ENCODE measurements at regions not wholly inside any gene's neighbourhood (a gene's known extent, or its start where the extent isn't known, plus 50 kb on each side); places are given as distances from the start of the nearest gene placed in this dataset.
"Not testable (repeated sequence)": the region's sequence is repeated elsewhere in the genome, so short reads cannot be mapped to it uniquely, and the experiment has no call there.

DNA sequence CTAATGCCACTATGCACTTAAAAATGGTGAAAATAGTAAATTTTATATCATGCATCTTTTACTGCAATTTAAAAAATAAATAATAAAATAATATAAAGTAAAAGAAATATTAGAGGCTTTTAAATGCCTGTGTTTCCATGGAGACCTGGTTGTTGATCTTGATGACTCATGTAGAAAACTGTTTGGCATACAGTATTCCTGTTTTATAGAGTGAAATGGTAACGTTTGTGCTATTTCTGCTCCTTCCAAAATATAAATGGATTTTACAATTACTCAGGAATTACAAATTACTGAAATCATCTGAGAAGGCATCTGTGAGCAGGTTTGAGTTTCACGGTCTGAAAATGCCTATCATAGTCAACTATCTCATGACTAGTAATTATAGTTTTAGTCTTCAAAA, 98.4 kb upstream of the USP25 start:
- no peak for ATAC-seq

DNA sequence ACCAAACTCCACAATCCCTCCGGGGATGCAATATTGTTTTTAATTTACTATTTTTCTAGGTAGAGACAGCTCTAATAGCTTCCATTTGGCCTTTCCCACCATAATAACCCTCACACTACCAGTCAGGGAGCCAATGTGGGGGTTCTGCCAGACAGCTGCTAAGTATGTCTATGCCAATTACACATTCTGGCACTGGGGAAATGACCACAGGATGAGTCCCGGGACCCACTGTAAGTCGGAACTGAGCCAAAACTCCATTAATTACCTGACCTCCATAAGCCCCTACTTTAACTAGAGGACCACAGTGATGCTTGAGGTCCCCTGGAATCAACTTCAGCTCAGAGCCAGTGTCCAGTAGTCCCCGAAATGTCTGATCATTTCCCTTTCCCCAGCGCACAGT, 95.2 kb upstream of the USP25 start:
- ATAC-seq = not testable (repeated sequence)

- no peak for ATAC-seq
These were observed 90.8 kb upstream of the USP25 start for GRCh38 chr21:15638856-15639549.

GRCh38 chr21:15640113-15640512, 89.7 kb upstream of the USP25 start:
- not testable (repeated sequence) for ATAC-seq

- ATAC-seq = no peak
These were observed 85.3 kb upstream of the USP25 start for GRCh38 chr21:15644489-15644888.

- ATAC-seq = no peak
These were observed 84.0 kb upstream of the USP25 start for GRCh38 chr21:15645830-15646229.

- ATAC-seq = no peak
These were observed 79.0 kb upstream of the USP25 start for GRCh38 chr21:15650735-15651134.

DNA sequence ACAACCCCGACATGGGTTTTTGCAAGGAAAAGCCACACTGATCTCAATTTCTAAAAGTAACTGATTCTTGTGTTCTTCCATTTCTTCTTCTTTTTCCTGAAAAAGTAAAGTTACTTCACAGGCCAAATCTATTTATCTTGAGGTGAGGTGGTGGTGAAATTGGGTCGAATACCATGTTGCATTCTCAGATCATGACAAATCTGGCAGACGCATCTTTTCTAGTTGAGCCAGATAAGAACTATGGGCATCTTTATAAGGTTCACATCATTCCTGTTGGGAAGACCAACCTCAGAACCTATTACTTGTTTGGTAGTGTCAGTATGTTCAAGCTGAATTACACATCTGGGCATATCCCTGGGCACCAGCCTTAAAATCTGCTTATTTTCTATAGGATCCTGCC, 78.6 kb upstream of the USP25 start:
- no peak for ATAC-seq

- ATAC-seq = no peak
These were observed 76.1 kb upstream of the USP25 start for GRCh38 chr21:15653710-15654109.

DNA sequence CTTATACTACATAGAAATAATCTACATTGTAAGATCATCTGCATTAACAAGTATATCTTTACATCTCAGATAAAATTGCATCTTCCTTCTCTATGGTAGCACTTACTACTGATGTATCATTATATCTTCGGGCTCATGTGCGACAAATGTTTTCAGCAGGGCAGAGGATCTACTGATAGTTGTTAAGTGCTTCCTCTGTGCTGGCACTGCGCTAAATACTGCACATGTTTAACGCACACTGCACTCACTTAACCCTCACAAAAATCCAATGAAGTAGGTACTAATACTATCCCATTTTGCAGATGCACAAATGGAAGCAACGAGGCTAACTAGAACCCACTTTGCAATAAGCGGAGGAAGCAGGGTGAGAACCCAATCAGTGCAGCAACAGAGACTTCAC, 75.6 kb upstream of the USP25 start:
- ATAC-seq = no peak

- no peak for ATAC-seq
These were observed 69.9 kb upstream of the USP25 start for GRCh38 chr21:15659753-15660422.

GRCh38 chr21:15660423-15660804, 69.4 kb upstream of the USP25 start:
- ATAC-seq = no peak

GRCh38 chr21:15667010-15667409, 62.8 kb upstream of the USP25 start:
- ATAC-seq = no peak

DNA sequence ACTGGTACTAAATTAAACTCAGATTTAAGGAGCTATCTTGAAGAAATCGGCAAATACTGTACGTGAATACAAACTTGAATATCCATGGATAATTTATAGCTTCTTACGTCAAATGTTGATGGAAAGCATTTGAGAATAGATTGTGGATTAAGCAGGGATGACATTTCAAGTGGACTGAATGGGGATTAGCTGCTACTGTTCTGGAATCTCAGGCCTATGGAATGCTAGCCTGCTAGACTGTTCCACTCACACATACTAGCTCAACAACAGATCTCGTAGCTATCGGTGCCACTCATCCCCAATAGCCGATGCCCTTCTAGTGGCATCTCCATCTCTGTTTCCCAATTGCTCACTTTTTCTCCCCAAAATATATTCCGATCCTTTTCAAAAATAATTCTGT, 62.0 kb upstream of the USP25 start:
- no peak for ATAC-seq

GRCh38 chr21:15669247-15669646, 60.5 kb upstream of the USP25 start:
- ATAC-seq = no peak

GRCh38 chr21:15671188-15671587, 58.6 kb upstream of the USP25 start:
- ATAC-seq = no peak

DNA sequence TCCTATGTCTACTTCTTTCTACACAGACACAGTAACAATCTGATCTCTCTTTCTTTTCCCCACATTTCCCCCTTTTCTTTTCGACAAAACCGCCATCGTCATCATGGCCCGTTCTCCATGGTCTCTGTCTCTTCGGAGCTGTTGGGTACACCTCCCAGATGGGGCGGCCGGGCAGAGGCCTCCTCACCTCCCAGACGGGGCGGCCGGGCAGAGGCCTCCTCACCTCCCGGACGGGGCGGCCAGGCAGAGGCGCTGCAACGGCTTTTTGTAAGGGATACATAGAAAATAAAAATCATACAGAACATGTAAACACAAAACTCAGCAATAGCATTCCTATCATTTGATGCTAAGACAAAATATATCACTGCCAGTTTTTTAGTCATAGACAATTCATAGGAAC, 57.2 kb upstream of the USP25 start:
- ATAC-seq = not testable (repeated sequence)

DNA sequence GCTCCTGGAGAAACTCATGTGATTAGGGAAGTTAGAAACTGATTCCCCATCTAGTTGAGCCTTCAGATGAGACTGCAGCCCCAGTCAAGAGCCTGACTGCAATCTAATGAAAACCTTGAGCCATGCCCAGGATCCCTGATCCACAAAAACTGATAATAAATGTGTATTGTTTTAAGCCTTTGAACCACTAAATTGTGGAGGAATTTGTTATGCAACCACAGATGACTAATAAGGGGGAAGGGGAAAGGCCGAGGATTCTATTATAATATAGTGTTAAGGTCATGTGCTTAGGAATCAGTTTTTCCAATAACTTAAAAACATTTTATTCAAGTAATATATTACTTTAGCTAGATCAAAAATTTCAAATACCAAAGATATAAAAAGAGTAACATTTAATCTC, 52.8 kb upstream of the USP25 start:
- no peak for ATAC-seq

DNA sequence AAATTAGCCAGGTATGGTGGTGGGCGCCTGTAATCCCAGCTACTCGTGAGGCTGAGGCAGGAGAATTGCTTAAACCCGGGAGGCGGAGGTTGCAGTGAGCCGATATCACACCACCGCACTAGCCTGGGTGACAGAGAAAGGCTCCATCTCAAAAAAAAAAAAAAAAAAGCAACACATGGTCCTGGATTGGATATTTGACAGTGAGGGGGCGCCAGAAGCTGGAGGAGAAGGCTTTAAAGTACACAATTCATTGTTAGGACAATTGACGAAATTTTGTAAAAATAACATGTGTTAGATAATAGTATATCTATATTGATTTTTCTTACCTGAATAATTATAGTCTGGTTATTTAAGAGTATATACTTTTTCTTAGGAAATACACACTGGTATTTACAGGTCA, 50.2 kb upstream of the USP25 start:
- ATAC-seq = no peak
